ENCODE measurements at regions not wholly inside any gene's neighbourhood (a gene's known extent, or its start where the extent isn't known, plus 50 kb on each side); places are given as distances from the start of the nearest gene placed in this dataset.
"Not testable (repeated sequence)": the region's sequence is repeated elsewhere in the genome, so short reads cannot be mapped to it uniquely, and the experiment has no call there.

DNA sequence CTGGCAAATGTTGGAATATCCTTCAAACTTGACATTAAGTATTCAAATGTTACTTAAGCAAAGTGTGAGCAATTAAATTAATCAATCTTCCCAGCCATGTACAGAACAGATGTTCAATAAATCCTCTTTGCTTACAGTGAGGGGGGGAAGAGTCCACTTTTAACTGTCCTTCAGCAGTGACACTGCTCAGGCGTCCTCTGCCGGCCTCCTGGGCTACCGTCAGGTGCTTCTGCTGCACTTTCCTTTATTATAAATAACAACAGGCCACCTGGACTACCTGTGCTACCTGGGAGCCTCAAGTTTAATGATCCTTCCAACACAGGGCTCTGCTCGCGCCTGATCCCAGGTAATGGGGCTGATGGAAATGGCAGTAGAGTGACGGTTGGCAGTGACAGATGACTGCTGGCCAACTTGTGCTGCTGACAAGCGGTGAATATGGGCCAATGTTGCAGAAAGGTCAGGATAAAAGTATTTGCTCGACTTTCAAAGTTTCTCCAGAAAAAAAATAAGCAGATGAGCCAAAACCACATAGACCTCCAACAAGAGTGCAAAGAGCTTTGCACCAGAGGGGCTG is 460.0 kb upstream of the ZNF507 start:
- Mint-ChIP-seq H3K9me3 (ENCODE audit: unreplicated experiment) (peaks cover 2% of the 10 kb centered on the region), H3K4me1 (ENCODE audit: low read depth, unreplicated experiment) (peaks cover 11% of the 10 kb centered on the region), H3K27me3 (ENCODE audit: low read depth, unreplicated experiment) (peaks cover 26% of the 10 kb centered on the region), H3K4me3 (ENCODE audit: unreplicated experiment) (no peak overlapping the region), H3K36me3 (ENCODE audit: low read depth, unreplicated experiment) (no peaks in the 10 kb centered on the region), H3K27ac (ENCODE audit: unreplicated experiment) (no peak overlapping the region)
- H3K9ac ChIP-seq (ENCODE audit: low read length): no peak overlapping the region
- FAIRE-seq: no peak
- TF ChIP-seq, protein P1, sequence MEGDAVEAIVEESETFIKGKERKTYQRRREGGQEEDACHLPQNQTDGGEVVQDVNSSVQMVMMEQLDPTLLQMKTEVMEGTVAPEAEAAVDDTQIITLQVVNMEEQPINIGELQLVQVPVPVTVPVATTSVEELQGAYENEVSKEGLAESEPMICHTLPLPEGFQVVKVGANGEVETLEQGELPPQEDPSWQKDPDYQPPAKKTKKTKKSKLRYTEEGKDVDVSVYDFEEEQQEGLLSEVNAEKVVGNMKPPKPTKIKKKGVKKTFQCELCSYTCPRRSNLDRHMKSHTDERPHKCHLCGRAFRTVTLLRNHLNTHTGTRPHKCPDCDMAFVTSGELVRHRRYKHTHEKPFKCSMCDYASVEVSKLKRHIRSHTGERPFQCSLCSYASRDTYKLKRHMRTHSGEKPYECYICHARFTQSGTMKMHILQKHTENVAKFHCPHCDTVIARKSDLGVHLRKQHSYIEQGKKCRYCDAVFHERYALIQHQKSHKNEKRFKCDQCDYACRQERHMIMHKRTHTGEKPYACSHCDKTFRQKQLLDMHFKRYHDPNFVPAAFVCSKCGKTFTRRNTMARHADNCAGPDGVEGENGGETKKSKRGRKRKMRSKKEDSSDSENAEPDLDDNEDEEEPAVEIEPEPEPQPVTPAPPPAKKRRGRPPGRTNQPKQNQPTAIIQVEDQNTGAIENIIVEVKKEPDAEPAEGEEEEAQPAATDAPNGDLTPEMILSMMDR (IDR thresholded peaks at IDR 0.05; ENCODE audit: insufficient read depth, low read depth, low read length): no peak
- TF ChIP-seq EZH2 (IDR thresholded peaks at IDR 0.05; ENCODE audit: insufficient read depth, low read length): no peak
- H3K27ac ChIP-seq (ENCODE audit: low read depth, low read length): no peak overlapping the region
- H2AFZ ChIP-seq (ENCODE audit: low read depth, low read length): no peak overlapping the region
- no peaks in the 10 kb centered on the region for H3K36me3 ChIP-seq (ENCODE audit: insufficient read depth, low read length)
- no peaks in the 10 kb centered on the region for H3K79me2 ChIP-seq (ENCODE audit: insufficient read depth, low read length)
- no peak overlapping the region for H3K4me2 ChIP-seq (ENCODE audit: low read length)
- DNase-seq (ENCODE audit: low read depth): no peak
- no peak overlapping the region for H3K4me3 ChIP-seq (ENCODE audit: insufficient read depth, low read depth, low read length)
- no peaks in the 10 kb centered on the region for H3K4me1 ChIP-seq (ENCODE audit: insufficient read depth, low read length)
- no peaks in the 10 kb centered on the region for H4K20me1 ChIP-seq (ENCODE audit: insufficient read depth, low read length)
- H3K9me3 ChIP-seq (ENCODE audit: insufficient read depth, low read depth, low read length): no peaks in the 10 kb centered on the region
- no peaks in the 10 kb centered on the region for H3K27me3 ChIP-seq (ENCODE audit: insufficient read depth, low read length)

DNA sequence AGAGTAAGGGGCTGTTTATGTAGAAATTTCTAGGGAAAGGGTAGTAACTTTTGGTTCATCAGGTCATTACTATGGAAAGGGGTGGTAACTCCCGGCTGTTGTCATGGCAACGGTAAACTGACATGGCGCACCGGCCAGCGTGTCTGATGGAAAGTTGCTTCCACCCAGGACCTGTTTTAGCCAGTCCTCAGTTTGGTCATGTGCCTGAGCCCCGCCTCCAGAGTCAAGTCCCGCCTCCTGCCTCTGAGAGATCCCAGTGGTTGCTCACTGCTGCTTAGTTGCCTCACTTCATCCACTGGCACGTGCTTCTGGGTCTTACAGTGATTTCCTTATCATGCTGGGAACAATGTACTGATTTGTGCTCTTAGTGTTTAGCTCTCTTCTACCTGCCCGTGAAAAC is 455.2 kb upstream of the ZNF507 start:
- Mint-ChIP-seq H3K4me1 (ENCODE audit: low read depth, unreplicated experiment) (no peaks in the 10 kb centered on the region), H3K9me3 (ENCODE audit: unreplicated experiment) (peaks cover 9% of the 10 kb centered on the region), H3K27me3 (ENCODE audit: low read depth, unreplicated experiment) (peaks cover 33% of the 10 kb centered on the region), H3K4me3 (ENCODE audit: unreplicated experiment) (no peak overlapping the region), H3K36me3 (ENCODE audit: low read depth, unreplicated experiment) (no peaks in the 10 kb centered on the region), H3K27ac (ENCODE audit: unreplicated experiment) (no peak overlapping the region)
- Histone ChIP-seq H3K4me2 (ENCODE audit: low read length) (no peak overlapping the region), H3K9me3 (ENCODE audit: insufficient read depth, low read depth, low read length) (no peaks in the 10 kb centered on the region), H3K4me1 (ENCODE audit: insufficient read depth, low read length) (no peaks in the 10 kb centered on the region), H4K20me1 (ENCODE audit: insufficient read depth, low read length) (no peaks in the 10 kb centered on the region), H3K27me3 (ENCODE audit: insufficient read depth, low read length) (no peaks in the 10 kb centered on the region), H3K27ac (ENCODE audit: low read depth, low read length) (no peak overlapping the region), H3K9ac (ENCODE audit: low read length) (no peak overlapping the region), H3K4me3 (ENCODE audit: insufficient read depth, low read depth, low read length) (no peak overlapping the region), H3K79me2 (ENCODE audit: insufficient read depth, low read length) (no peaks in the 10 kb centered on the region), H2AFZ (ENCODE audit: low read depth, low read length) (no peak overlapping the region), H3K36me3 (ENCODE audit: insufficient read depth, low read length) (no peaks in the 10 kb centered on the region)
- TF ChIP-seq, protein P1 (IDR thresholded peaks at IDR 0.05; ENCODE audit: insufficient read depth, low read depth, low read length): no peak
- no peak for TF ChIP-seq EZH2 (IDR thresholded peaks at IDR 0.05; ENCODE audit: insufficient read depth, low read length)
- DNase-seq (ENCODE audit: low read depth) (no peak), FAIRE-seq (no peak)

DNA sequence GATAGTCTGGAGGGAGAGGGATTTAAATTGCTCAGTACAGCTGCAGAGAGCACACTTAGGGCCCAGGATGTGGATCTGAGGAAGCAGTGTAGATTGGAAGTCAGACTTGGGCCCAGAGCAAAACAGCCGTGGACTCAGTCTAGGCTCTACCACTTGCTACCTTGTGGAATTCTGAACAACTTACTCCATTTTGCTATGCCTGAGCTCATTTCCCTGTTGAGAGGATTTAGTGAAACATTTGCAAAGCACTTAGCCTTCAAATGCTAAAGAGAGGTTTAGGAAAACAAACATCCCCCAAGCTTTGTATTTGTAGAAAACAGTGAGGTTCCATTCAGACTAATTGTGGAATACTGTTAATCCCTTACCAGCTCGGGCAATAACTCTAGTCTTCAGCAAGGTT is 453.4 kb upstream of the ZNF507 start:
- Histone ChIP-seq H3K36me3 (ENCODE audit: insufficient read depth, low read length) (no peaks in the 10 kb centered on the region), H3K27me3 (ENCODE audit: insufficient read depth, low read length) (no peaks in the 10 kb centered on the region), H4K20me1 (ENCODE audit: insufficient read depth, low read length) (no peaks in the 10 kb centered on the region), H3K27ac (ENCODE audit: low read depth, low read length) (no peak overlapping the region), H3K4me3 (ENCODE audit: insufficient read depth, low read depth, low read length) (no peak overlapping the region), H3K9ac (ENCODE audit: low read length) (no peak overlapping the region), H3K4me1 (ENCODE audit: insufficient read depth, low read length) (no peaks in the 10 kb centered on the region), H3K4me2 (ENCODE audit: low read length) (no peak overlapping the region), H3K79me2 (ENCODE audit: insufficient read depth, low read length) (no peaks in the 10 kb centered on the region), H3K9me3 (ENCODE audit: insufficient read depth, low read depth, low read length) (no peaks in the 10 kb centered on the region), H2AFZ (ENCODE audit: low read depth, low read length) (no peak overlapping the region)
- DNase-seq (ENCODE audit: low read depth) (no peak), FAIRE-seq (no peak)
- no peak overlapping the region for H3K27ac Mint-ChIP-seq (ENCODE audit: unreplicated experiment)
- peaks cover 8% of the 10 kb centered on the region for H3K9me3 Mint-ChIP-seq (ENCODE audit: unreplicated experiment)
- H3K27me3 Mint-ChIP-seq (ENCODE audit: low read depth, unreplicated experiment): peaks cover 26% of the 10 kb centered on the region
- no peaks in the 10 kb centered on the region for H3K36me3 Mint-ChIP-seq (ENCODE audit: low read depth, unreplicated experiment)
- TF ChIP-seq EZH2 (IDR thresholded peaks at IDR 0.05; ENCODE audit: insufficient read depth, low read length): no peak
- TF ChIP-seq, protein P1 (IDR thresholded peaks at IDR 0.05; ENCODE audit: insufficient read depth, low read depth, low read length): no peak
- H3K4me3 Mint-ChIP-seq (ENCODE audit: unreplicated experiment): no peak overlapping the region
- H3K4me1 Mint-ChIP-seq (ENCODE audit: low read depth, unreplicated experiment): no peaks in the 10 kb centered on the region

DNA sequence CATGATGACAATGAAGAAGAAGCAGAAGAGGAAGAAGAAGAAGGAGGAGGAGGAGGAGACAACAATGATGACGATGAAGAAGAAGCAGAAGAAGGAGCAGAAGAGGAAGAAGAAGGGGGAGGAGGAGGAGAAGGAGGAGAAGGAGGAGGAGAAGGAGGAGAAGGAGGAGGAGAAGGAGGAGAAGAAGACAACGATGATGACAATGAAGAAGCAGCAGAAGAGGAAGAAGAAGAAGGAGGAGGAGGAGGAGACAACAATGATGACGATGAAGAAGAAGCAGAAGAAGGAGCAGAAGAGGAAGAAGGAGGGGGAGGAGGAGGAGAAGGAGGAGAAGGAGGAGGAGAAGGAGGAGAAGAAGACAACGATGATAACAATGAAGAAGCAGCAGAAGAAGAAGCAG is 451.9 kb upstream of the ZNF507 start:
- not testable (repeated sequence) for H3K4me3 Mint-ChIP-seq (ENCODE audit: unreplicated experiment); H4K20me1 ChIP-seq (ENCODE audit: insufficient read depth, low read length); H3K36me3 Mint-ChIP-seq (ENCODE audit: low read depth, unreplicated experiment); FAIRE-seq; H3K4me1 ChIP-seq (ENCODE audit: insufficient read depth, low read length); H3K79me2 ChIP-seq (ENCODE audit: insufficient read depth, low read length); H3K27ac Mint-ChIP-seq (ENCODE audit: unreplicated experiment); H3K4me1 Mint-ChIP-seq (ENCODE audit: low read depth, unreplicated experiment); H3K27ac ChIP-seq (ENCODE audit: low read depth, low read length); H3K9me3 Mint-ChIP-seq (ENCODE audit: unreplicated experiment); DNase-seq (ENCODE audit: low read depth); H2AFZ ChIP-seq (ENCODE audit: low read depth, low read length); H3K27me3 ChIP-seq (ENCODE audit: insufficient read depth, low read length); H3K9me3 ChIP-seq (ENCODE audit: insufficient read depth, low read depth, low read length); H3K36me3 ChIP-seq (ENCODE audit: insufficient read depth, low read length); H3K4me2 ChIP-seq (ENCODE audit: low read length); H3K4me3 ChIP-seq (ENCODE audit: insufficient read depth, low read depth, low read length); H3K9ac ChIP-seq (ENCODE audit: low read length)
- peaks cover 24% of the 10 kb centered on the region for H3K27me3 Mint-ChIP-seq (ENCODE audit: low read depth, unreplicated experiment)

All from astrocyte (in vitro differentiated cells and primary cell).